GM18907 (cell line): ENCODE measurements at regions not wholly inside any gene's neighbourhood (a gene's known extent, or its start where the extent isn't known, plus 50 kb on each side); places are given as distances from the start of the nearest gene placed in this dataset.
"Not testable (repeated sequence)": the region's sequence is repeated elsewhere in the genome, so short reads cannot be mapped to it uniquely, and the experiment has no call there.

ENCODE experiments used
- ATAC-seq: cut with Tn5 transposase; IDR thresholded peaks from one replicate; pipeline ENCODE4 v1.9.1; 2021; ENCODE audit warnings: mild to moderate bottlenecking, moderate library complexity; ENCODE audit not compliant: unreplicated experiment

GRCh38 chr11:103714246-103714645, 322.2 kb upstream of the DDI1 start:
- no peak for ATAC-seq

GRCh38 chr11:103716363-103716762, 320.1 kb upstream of the DDI1 start:
- ATAC-seq = no peak

- no peak for ATAC-seq
Measured at GRCh38 chr11:103727262-103727661, 309.2 kb upstream of the DDI1 start.

GRCh38 chr11:103729617-103730016, 306.8 kb upstream of the DDI1 start:
- no peak for ATAC-seq

GRCh38 chr11:103730131-103730940, 306.1 kb upstream of the DDI1 start:
- ATAC-seq = no peak

- ATAC-seq = no peak
Measured at GRCh38 chr11:103731670-103732069, 304.8 kb upstream of the DDI1 start.

- no peak for ATAC-seq
Measured at GRCh38 chr11:103733889-103734288, 302.6 kb upstream of the DDI1 start.

- ATAC-seq = no peak
Measured at GRCh38 chr11:103735497-103736032, 300.9 kb upstream of the DDI1 start.

GRCh38 chr11:103736315-103737036, 300.0 kb upstream of the DDI1 start:
- no peak for ATAC-seq

- no peak for ATAC-seq
Measured at GRCh38 chr11:103737037-103737622, 299.3 kb upstream of the DDI1 start.

- ATAC-seq = no peak
Measured at GRCh38 chr11:103737747-103738146, 298.7 kb upstream of the DDI1 start.

GRCh38 chr11:103739074-103739796, 297.2 kb upstream of the DDI1 start:
- ATAC-seq = not testable (repeated sequence)

- ATAC-seq = peak; percentile 96
Measured at GRCh38 chr11:103744496-103745153, 291.8 kb upstream of the DDI1 start.

- ATAC-seq = no peak
Measured at GRCh38 chr11:103749158-103749557, 287.3 kb upstream of the DDI1 start.

- no peak for ATAC-seq
Measured at GRCh38 chr11:103768816-103769215, 267.6 kb upstream of the DDI1 start.

GRCh38 chr11:103773059-103773458, 263.4 kb upstream of the DDI1 start:
- no peak for ATAC-seq

- ATAC-seq = no peak
Measured at GRCh38 chr11:103773537-103773936, 262.9 kb upstream of the DDI1 start.

GRCh38 chr11:103779054-103779453, 257.4 kb upstream of the DDI1 start:
- ATAC-seq = no peak

- no peak for ATAC-seq
Measured at GRCh38 chr11:103789952-103790351, 246.5 kb upstream of the DDI1 start.

GRCh38 chr11:103792981-103793468, 243.4 kb upstream of the DDI1 start:
- ATAC-seq = no peak
